Left lung (tissue), 4 donors: ENCODE measurements at regions not wholly inside any gene's neighbourhood (a gene's known extent, or its start where the extent isn't known, plus 50 kb on each side); places are given as distances from the start of the nearest gene placed in this dataset.

Experiments
- ATAC-seq: fragments of 200-7000 bp; cut with Tn5 transposase; one replicate; pipeline ENCODE4 v1.9.1; 2020; ENCODE audit warnings: moderate library complexity
- DNase-seq, 4 donors: peaks; one replicate each; pipeline ENCODE4 v3.0.0-alpha.2; 2013 to 2020
- H3K27ac ChIP-seq, 2 donors: fragments of 200-600 bp; sonication (generic) in 1 of 2; one replicate each; pipeline versions ENCODE4 v1.5.0 to v1.8.0; 2020 to 2021
- H3K27me3 ChIP-seq, 2 donors: fragments of 200-600 bp; sonication (generic) in 1 of 2; one replicate each; pipeline versions ENCODE4 v1.5.0 to v1.8.0; 2020 to 2021
- H3K36me3 ChIP-seq, 2 donors: fragments of 200-600 bp; sonication (generic) in 1 of 2; one replicate each; pipeline versions ENCODE4 v1.5.0 to v1.8.0; 2020 to 2021
- H3K4me1 ChIP-seq, 2 donors: fragments of 200-600 bp; one replicate each; pipeline ENCODE4 v1.8.0; 2021
- H3K4me3 ChIP-seq, 2 donors: fragments of 200-600 bp; sonication (generic) in 1 of 2; one replicate each; pipeline versions ENCODE4 v1.5.0 to v1.8.0; 2020 to 2021; ENCODE audit warnings: mild to moderate bottlenecking in 1 of 2
- H3K9me3 ChIP-seq, 2 donors: fragments of 200-600 bp; sonication (generic) in 1 of 2; one replicate each; pipeline versions ENCODE4 v1.5.0 to v1.8.0; 2020 to 2021
- CTCF ChIP-seq, 2 donors: fragments of 200-600 bp; sonication (generic) in 1 of 2; IDR thresholded peaks; one replicate each; pipeline versions ENCODE4 v1.5.0 to v1.8.0; 2021; ENCODE audit warnings: antibody characterized with exemption in 2 of 2
- intact Hi-C, 2 donors: fragments of 100-400 bp; cut with DNase I; formaldehyde crosslinking; loops; one replicate each; pipeline versions ENCODE4 v1.11.2 to v1.14.2; 2022
- donor health status: DM: no; HTN: yes; CAD: no.
- donor health status: DM: no; HTN: no; CAD: no.

GRCh38 chr7:368651-369475 is 78.9 kb downstream of the FOXL3 start:
- peaks cover 0 to 28% of the 10 kb centered on the region in 2 donors for H3K27me3 ChIP-seq
- H3K9me3 ChIP-seq = no peaks in the 10 kb centered on the region
- peaks cover 0 to 3% of the 10 kb centered on the region in 2 donors for H3K4me1 ChIP-seq
- ATAC-seq (no peak), DNase-seq (peak in 2 of 4 donors; percentile 25 to 65)
- no peak for TF ChIP-seq CTCF (IDR thresholded peaks at IDR 0.05)
- no peak overlapping the region for H3K4me3 ChIP-seq
- no peaks in the 10 kb centered on the region for H3K36me3 ChIP-seq
- intact Hi-C loops = no loop called here
- no peak overlapping the region for H3K27ac ChIP-seq

GRCh38 chr7:369476-370258 is 79.7 kb downstream of the FOXL3 start:
- H3K4me3 ChIP-seq = no peak overlapping the region
- H3K27me3 ChIP-seq = peaks cover 0 to 26% of the 10 kb centered on the region in 2 donors
- ATAC-seq (no peak), DNase-seq (peak in 2 of 4 donors; percentile 29 to 72)
- no peak overlapping the region for H3K27ac ChIP-seq
- no peaks in the 10 kb centered on the region for H3K36me3 ChIP-seq
- peaks cover 0 to 3% of the 10 kb centered on the region in 2 donors for H3K4me1 ChIP-seq
- H3K9me3 ChIP-seq = no peaks in the 10 kb centered on the region
- TF ChIP-seq CTCF (IDR thresholded peaks at IDR 0.05) = no peak
- intact Hi-C loops = no loop called here

GRCh38 chr7:370259-370625 is 80.3 kb downstream of the FOXL3 start:
- Histone ChIP-seq H3K27me3 (peaks cover 0 to 23% of the 10 kb centered on the region in 2 donors), H3K36me3 (no peaks in the 10 kb centered on the region), H3K4me3 (no peak overlapping the region), H3K9me3 (no peaks in the 10 kb centered on the region), H3K4me1 (peaks cover 0 to 3% of the 10 kb centered on the region in 2 donors), H3K27ac (no peak overlapping the region)
- intact Hi-C loops = no loop called here
- DNase-seq (peak in 1 of 4 donors; percentile 45), ATAC-seq (no peak)
- no peak for TF ChIP-seq CTCF (IDR thresholded peaks at IDR 0.05)

GRCh38 chr7:370775-371118 is 80.8 kb downstream of the FOXL3 start:
- Histone ChIP-seq H3K36me3 (no peaks in the 10 kb centered on the region), H3K27me3 (peaks cover 0 to 23% of the 10 kb centered on the region in 2 donors), H3K4me3 (no peak overlapping the region), H3K9me3 (no peaks in the 10 kb centered on the region), H3K27ac (no peak overlapping the region), H3K4me1 (peaks cover 0 to under 1% of the 10 kb centered on the region in 2 donors)
- ATAC-seq (no peak), DNase-seq (no peak)
- intact Hi-C loops = no loop called here
- no peak for TF ChIP-seq CTCF (IDR thresholded peaks at IDR 0.05)

GRCh38 chr7:371119-371778 is 81.3 kb downstream of the FOXL3 start:
- H3K9me3 ChIP-seq = no peaks in the 10 kb centered on the region
- peaks cover 0 to 23% of the 10 kb centered on the region in 2 donors for H3K27me3 ChIP-seq
- no peaks in the 10 kb centered on the region for H3K4me1 ChIP-seq
- H3K4me3 ChIP-seq = no peak overlapping the region
- no peak overlapping the region for H3K27ac ChIP-seq
- no peaks in the 10 kb centered on the region for H3K36me3 ChIP-seq
- ATAC-seq (no peak), DNase-seq (peak in 2 of 4 donors; percentile 24 to 61)
- intact Hi-C loops = no loop called here
- no peak for TF ChIP-seq CTCF (IDR thresholded peaks at IDR 0.05)
